HCT116 (cell line): ENCODE measurements at regions not wholly inside any gene's neighbourhood (a gene's known extent, or its start where the extent isn't known, plus 50 kb on each side); places are given as distances from the start of the nearest gene placed in this dataset.

Experiments
- ATAC-seq: fragments of 200-7000 bp; cut with Tn5 transposase; 2 replicates; pipeline ENCODE4 v1.9.1; 2020; ENCODE audit warnings: mild to moderate bottlenecking, moderate library complexity
- BruUV-seq: library from RNA; stranded (reverse); fragments of 400-500 nt; replicated peaks from 2 replicates; lab custom pipeline; 2021; lab: Mats Ljungman, UMichigan
- CTCF ChIA-PET: fragments of 300-600 bp; sonication (Branson Sonifier 250); formaldehyde crosslinking; loops from one replicate; lab custom pipeline; 2021; ENCODE audit warnings: antibody characterized with exemption; lab: Charles Lee
- POLR2A ChIA-PET: fragments of 300-600, 350-600 bp; sonication (Branson Sonifier 250); formaldehyde crosslinking; loops from one replicate; lab custom pipeline; 2021; ENCODE audit warnings: antibody characterized with exemption; lab: Charles Lee
- RAD21 ChIA-PET, 2 experiments: fragments of 300-600 bp; sonication (Branson Sonifier 250); formaldehyde crosslinking; loops; one replicate each; lab custom pipeline; 2023; ENCODE audit warnings: low total read pairs in 2 of 2; ENCODE audit not compliant: uncharacterized antibody in 2 of 2, unreplicated experiment in 2 of 2, low non-redundant PET in 1 of 2; lab: Charles Lee
- DNase-seq: peaks from one replicate; pipeline ENCODE4 v3.0.0-alpha.2; 2010; ENCODE audit warnings: low read depth, low spot score
- H2AFZ ChIP-seq: fragments of 200-600 bp; shearing (Covaris generic), sonication (generic); 2 replicates; pipeline ENCODE4 v1.6.1; 2017; ENCODE audit warnings: low read depth, mixed run types, mixed read lengths, antibody characterized with exemption, low read length; ENCODE audit not compliant: poor library complexity, severe bottlenecking
- H3K27ac ChIP-seq: 2 replicates; pipeline ENCODE4 v1.5.1; 2012; ENCODE audit warnings: low read depth, low read length
- H3K27me3 ChIP-seq: fragments of 200-600 bp; sonication (generic); 2 replicates; pipeline ENCODE4 v1.6.1; 2016; ENCODE audit warnings: mixed run types, low read length, mixed read lengths; ENCODE audit not compliant: insufficient read depth
- H3K36me3 ChIP-seq, 2 experiments: fragments of 200-500 bp in 1 of 2; fragments of 200-600 bp in 1 of 2; sonication (Bioruptor generic) in 1 of 2; sonication (generic) in 1 of 2; 2 replicates each; pipeline versions ENCODE4 v1.5.1 to v1.6.1; 2014 to 2016; ENCODE audit warnings: low read length in 2 of 2, inconsistent platforms in 1 of 2, mixed read lengths in 1 of 2, mixed run types in 1 of 2; ENCODE audit not compliant: insufficient read depth in 2 of 2, control insufficient read depth in 1 of 2
- H3K4me1 ChIP-seq, 2 experiments: fragments of 200-600 bp in 1 of 2; sonication (generic) in 1 of 2; 2 replicates each; pipeline versions ENCODE4 v1.5.1 to v1.6.1; 2012 to 2017; ENCODE audit warnings: low read length in 2 of 2, inconsistent platforms in 1 of 2, mild to moderate bottlenecking in 1 of 2, mixed read lengths in 1 of 2, mixed run types in 1 of 2, moderate library complexity in 1 of 2; ENCODE audit not compliant: insufficient read depth in 2 of 2, control insufficient read depth in 1 of 2
- H3K4me2 ChIP-seq: fragments of 200-600 bp; sonication (generic); 2 replicates; pipeline ENCODE4 v1.6.1; 2017; ENCODE audit warnings: mixed run types, low read length, mixed read lengths
- H3K4me3 ChIP-seq, 2 experiments: fragments of 200-600 bp in 1 of 2; sonication (generic) in 1 of 2; replicated peaks in 1 of 2; 2 replicates each; pipeline ENCODE4 v1.5.1; 2011 to 2016; ENCODE audit warnings: low read length in 2 of 2, control low read depth in 1 of 2, low read depth in 1 of 2, mild to moderate bottlenecking in 1 of 2, mixed read lengths in 1 of 2, mixed run types in 1 of 2
- H3K79me2 ChIP-seq: fragments of 200-600 bp; sonication (generic); 2 replicates; pipeline ENCODE4 v1.6.1; 2017; ENCODE audit warnings: mild to moderate bottlenecking, mixed run types, low read length, moderate library complexity, mixed read lengths; ENCODE audit not compliant: insufficient read depth
- H3K9ac ChIP-seq: fragments of 200-600 bp; sonication (generic); 2 replicates; pipeline ENCODE4 v1.6.1; 2016; ENCODE audit warnings: low read length, mixed read lengths
- H3K9me2 ChIP-seq: fragments of 200-600 bp; sonication (generic), shearing (Covaris generic); 2 replicates; pipeline ENCODE4 v1.6.1; 2017; ENCODE audit warnings: mixed run types, mild to moderate bottlenecking, moderate library complexity; ENCODE audit not compliant: insufficient read depth
- H3K9me3 ChIP-seq, 2 experiments: fragments of 200-500 bp in 1 of 2; fragments of 200-600 bp in 1 of 2; sonication (Bioruptor generic) in 1 of 2; sonication (generic) in 1 of 2; 2 replicates each; pipeline ENCODE4 v1.6.1; 2014 to 2017; ENCODE audit warnings: low read length in 2 of 2, mixed read lengths in 2 of 2, inconsistent platforms in 1 of 2, low read depth in 1 of 2, mild to moderate bottlenecking in 1 of 2, mixed run types in 1 of 2, moderate library complexity in 1 of 2; ENCODE audit not compliant: control insufficient read depth in 1 of 2, insufficient read depth in 1 of 2
- H4K20me1 ChIP-seq: fragments of 200-600 bp; sonication (generic), shearing (Covaris generic); 2 replicates; pipeline ENCODE4 v1.6.1; 2017; ENCODE audit warnings: mixed run types, mild to moderate bottlenecking, moderate library complexity; ENCODE audit not compliant: insufficient read depth
- CBX3 ChIP-seq: IDR thresholded peaks from 2 replicates; pipeline ENCODE4 v1.6.1; 2012; ENCODE audit warnings: low read depth
- ELF1 ChIP-seq: IDR thresholded peaks from 2 replicates; pipeline ENCODE4 v1.6.1; 2012; ENCODE audit warnings: low read depth, borderline replicate concordance
- EZH2 ChIP-seq: fragments of 200-600 bp; sonication (generic); IDR thresholded peaks from 2 replicates; pipeline ENCODE4 v1.6.1; 2017; ENCODE audit warnings: antibody characterized with exemption, mixed run types
- FOSL1 ChIP-seq: IDR thresholded peaks from 2 replicates; pipeline ENCODE4 v1.6.1; 2012; ENCODE audit warnings: low read depth
- POLR2A ChIP-seq: IDR thresholded peaks from 2 replicates; pipeline ENCODE4 v1.7.0; 2011; ENCODE audit warnings: borderline replicate concordance; ENCODE audit not compliant: insufficient read depth, insufficient read length; ENCODE audit errors: extremely low read depth
- POLR2AphosphoS5 ChIP-seq: IDR thresholded peaks from 2 replicates; pipeline ENCODE4 v1.6.1; 2011; ENCODE audit warnings: mild to moderate bottlenecking, low read depth, low read length, moderate library complexity
- RAD21 ChIP-seq: IDR thresholded peaks from 2 replicates; pipeline ENCODE4 v1.6.1; 2012; ENCODE audit warnings: low read depth, mild to moderate bottlenecking
- SP1 ChIP-seq: IDR thresholded peaks from 2 replicates; pipeline ENCODE4 v1.6.1; 2012; ENCODE audit warnings: low read depth
- ZFX ChIP-seq: fragments of 450-650 bp; IDR thresholded peaks from 2 replicates; pipeline ENCODE4 v1.6.1; 2017
- intact Hi-C: fragments of 100-400 bp; cut with micrococcal nuclease; formaldehyde crosslinking; loops from 2 replicates; pipeline ENCODE4 v1.10.0; 2022
- TF ChIP-seq, protein P1 (sequence below): IDR thresholded peaks from 2 replicates; pipeline ENCODE4 v1.6.1; 2012
- TF ChIP-seq, protein P2 (sequence below), 3 experiments: fragments of 200-600 bp in 1 of 3; sonication (generic) in 1 of 3; IDR thresholded peaks in 2 of 3; conservative IDR thresholded peaks in 1 of 3; 2 replicates each; pipeline ENCODE4 v1.5.1; 2012 to 2017; ENCODE audit warnings: low read depth in 2 of 3, low read length in 2 of 3, antibody characterized with exemption in 1 of 3, borderline replicate concordance in 1 of 3, control low read depth in 1 of 3, mild to moderate bottlenecking in 1 of 3, mixed read lengths in 1 of 3, mixed run types in 1 of 3, moderate library complexity in 1 of 3; ENCODE audit not compliant: insufficient read depth in 1 of 3
- TF ChIP-seq, protein P3 (sequence below): IDR thresholded peaks from 2 replicates; pipeline ENCODE4 v1.6.1; 2012

DNA sequence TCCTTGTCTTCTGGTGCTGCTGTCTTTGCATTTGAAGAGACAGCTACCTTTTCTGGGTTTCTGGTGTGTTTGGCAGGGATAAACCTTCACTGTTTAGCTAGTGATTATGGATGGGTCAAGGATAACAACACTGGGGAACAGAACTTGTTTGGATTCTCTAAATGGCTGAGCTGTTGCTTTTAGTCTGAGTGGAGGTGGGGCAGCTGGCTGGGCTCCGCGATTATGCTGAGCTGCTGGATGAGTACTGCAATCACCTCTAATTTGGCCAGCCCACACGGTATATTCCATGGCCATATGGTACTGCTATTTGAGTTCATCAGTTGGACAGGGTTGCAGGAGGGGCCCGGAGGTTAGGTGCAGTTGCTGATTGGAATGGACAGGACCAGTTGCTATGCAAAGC is 361.6 kb upstream of the TFPI start:
- no peak overlapping the region for H3K4me2 ChIP-seq
- RAD21 ChIA-PET = no interaction called here
- H2AFZ ChIP-seq = no peak overlapping the region
- H3K79me2 ChIP-seq = no peaks in the 10 kb centered on the region
- H3K9me3 ChIP-seq = no peaks in the 10 kb centered on the region
- DNase-seq = no peak
- CTCF ChIA-PET = no interaction called here
- no peaks in the 10 kb centered on the region for H3K4me1 ChIP-seq
- BruUV-seq = no TSS peak
- no peaks in the 10 kb centered on the region for H3K9me2 ChIP-seq
- intact Hi-C loops = no loop called here
- TF ChIP-seq, protein P1, sequence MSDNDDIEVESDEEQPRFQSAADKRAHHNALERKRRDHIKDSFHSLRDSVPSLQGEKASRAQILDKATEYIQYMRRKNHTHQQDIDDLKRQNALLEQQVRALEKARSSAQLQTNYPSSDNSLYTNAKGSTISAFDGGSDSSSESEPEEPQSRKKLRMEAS = no peak
- TF ChIP-seq, protein P2, sequence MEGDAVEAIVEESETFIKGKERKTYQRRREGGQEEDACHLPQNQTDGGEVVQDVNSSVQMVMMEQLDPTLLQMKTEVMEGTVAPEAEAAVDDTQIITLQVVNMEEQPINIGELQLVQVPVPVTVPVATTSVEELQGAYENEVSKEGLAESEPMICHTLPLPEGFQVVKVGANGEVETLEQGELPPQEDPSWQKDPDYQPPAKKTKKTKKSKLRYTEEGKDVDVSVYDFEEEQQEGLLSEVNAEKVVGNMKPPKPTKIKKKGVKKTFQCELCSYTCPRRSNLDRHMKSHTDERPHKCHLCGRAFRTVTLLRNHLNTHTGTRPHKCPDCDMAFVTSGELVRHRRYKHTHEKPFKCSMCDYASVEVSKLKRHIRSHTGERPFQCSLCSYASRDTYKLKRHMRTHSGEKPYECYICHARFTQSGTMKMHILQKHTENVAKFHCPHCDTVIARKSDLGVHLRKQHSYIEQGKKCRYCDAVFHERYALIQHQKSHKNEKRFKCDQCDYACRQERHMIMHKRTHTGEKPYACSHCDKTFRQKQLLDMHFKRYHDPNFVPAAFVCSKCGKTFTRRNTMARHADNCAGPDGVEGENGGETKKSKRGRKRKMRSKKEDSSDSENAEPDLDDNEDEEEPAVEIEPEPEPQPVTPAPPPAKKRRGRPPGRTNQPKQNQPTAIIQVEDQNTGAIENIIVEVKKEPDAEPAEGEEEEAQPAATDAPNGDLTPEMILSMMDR (IDR thresholded peaks at IDR 0.05 in 2 of 3, conservative IDR thresholded peaks at IDR 0.05 in 1 of 3; ENCODE audit: borderline replicate concordance in 1 of 3, insufficient read depth in 1 of 3, low read depth in 2 of 3, low read length in 2 of 3) = no peak
- TF ChIP-seq ELF1 = no peak
- no peak for TF ChIP-seq ZFX
- no peak for TF ChIP-seq FOSL1
- TF ChIP-seq CBX3 = no peak
- TF ChIP-seq, protein P3, sequence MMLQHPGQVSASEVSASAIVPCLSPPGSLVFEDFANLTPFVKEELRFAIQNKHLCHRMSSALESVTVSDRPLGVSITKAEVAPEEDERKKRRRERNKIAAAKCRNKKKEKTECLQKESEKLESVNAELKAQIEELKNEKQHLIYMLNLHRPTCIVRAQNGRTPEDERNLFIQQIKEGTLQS = no peak
- TF ChIP-seq RAD21 = no peak
- no peak for TF ChIP-seq POLR2A
- no peak for TF ChIP-seq SP1
- no peak for TF ChIP-seq EZH2
- TF ChIP-seq POLR2AphosphoS5 = no peak
- TF ChIP-seq, all 23 proteins: peak for 0
- H3K36me3 ChIP-seq = no peaks in the 10 kb centered on the region
- H4K20me1 ChIP-seq = no peaks in the 10 kb centered on the region
- H3K4me3 ChIP-seq = no peak overlapping the region
- POLR2A ChIA-PET = no interaction called here
- no peak for ATAC-seq
- H3K27ac ChIP-seq = no peak overlapping the region
- no peaks in the 10 kb centered on the region for H3K27me3 ChIP-seq
- no peak overlapping the region for H3K9ac ChIP-seq
